ENCODE measurements at regions not wholly inside any gene's neighbourhood (a gene's known extent, or its start where the extent isn't known, plus 50 kb on each side); places are given as distances from the start of the nearest gene placed in this dataset.

- no peak for TF ChIP-seq CTCF (IDR thresholded peaks at IDR 0.05)
- TF ChIP-seq POLR2AphosphoS5 (IDR thresholded peaks at IDR 0.05): no peak
- TF ChIP-seq POLR2A (IDR thresholded peaks at IDR 0.05): no peak
- no peak for TF ChIP-seq EP300 (IDR thresholded peaks at IDR 0.05; ENCODE audit: low read depth)
Observed at GRCh38 chr4:187827631-187828030, 167.9 kb upstream of the ZFP42 start.

All from transverse colon (tissue), 4 donors.